ENCODE measurements at regions not wholly inside any gene's neighbourhood (a gene's known extent, or its start where the extent isn't known, plus 50 kb on each side); places are given as distances from the start of the nearest gene placed in this dataset.
A peak's percentile ranks its signal among the peaks of the same experiment; 100 is the strongest.

DNA sequence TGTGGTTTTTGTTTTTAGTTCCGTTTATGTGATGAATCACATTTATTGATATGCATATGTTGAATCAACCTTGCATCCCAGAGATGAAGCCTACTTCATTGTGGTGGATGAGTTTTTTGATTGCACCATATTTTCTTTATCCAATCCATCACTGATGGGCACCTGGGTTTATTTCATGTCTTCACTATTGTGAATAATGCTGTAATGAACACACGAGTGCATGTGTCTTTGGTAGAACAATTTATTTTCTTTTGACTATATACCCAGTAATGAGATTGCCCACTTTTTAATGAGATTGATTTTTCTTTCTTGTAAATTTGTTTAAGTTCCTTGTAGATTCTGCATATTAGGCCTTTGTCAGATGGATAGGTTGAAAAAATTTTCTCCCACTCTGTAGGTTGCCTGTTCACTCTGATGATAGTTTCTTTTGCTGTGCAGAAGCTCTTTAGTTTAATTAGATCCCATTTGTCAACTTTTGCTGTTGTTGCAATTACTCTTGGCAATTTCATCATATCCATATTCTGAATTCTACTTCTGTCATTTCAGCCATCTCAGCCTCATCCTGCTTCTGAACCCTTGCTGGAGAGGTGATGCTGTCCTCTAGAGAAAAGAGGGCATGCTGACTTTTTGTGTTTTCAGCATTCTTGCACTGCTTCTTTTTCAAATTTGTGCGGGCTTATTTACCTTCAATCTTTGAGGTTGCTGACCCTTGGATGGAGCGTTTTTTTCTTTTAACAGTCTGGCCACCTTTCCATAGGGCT lies 96.2 kb upstream of the CTAGE1 start:
- 98% methylated on average over 3 of the region's 4 CpGs for WGBS
- no peak overlapping the region for H2AK5ac ChIP-seq (ENCODE audit: low read length, severe bottlenecking)
- H3K9ac ChIP-seq (ENCODE audit: low read length) = no peak overlapping the region
- no peak overlapping the region for H4K8ac ChIP-seq (ENCODE audit: low read length)
- no peak overlapping the region for H3K4ac ChIP-seq (ENCODE audit: low read depth in 1 of 2, low read length in 2 of 2)
- H3K4me2 ChIP-seq (ENCODE audit: low read length, poor library complexity, severe bottlenecking) = no peak overlapping the region
- no peaks in the 10 kb centered on the region for H3K36me3 ChIP-seq (ENCODE audit: control insufficient read depth in 1 of 2, insufficient read depth in 2 of 2, low read depth in 1 of 2, low read length in 2 of 2)
- no peak overlapping the region for H2AFZ ChIP-seq (ENCODE audit: low read depth, low read length)
- H3K27ac ChIP-seq (ENCODE audit: low read length, poor library complexity, severe bottlenecking) = no peak overlapping the region
- H3K14ac ChIP-seq (ENCODE audit: low read length in 2 of 2) = no peak overlapping the region
- H3K27me3 ChIP-seq (ENCODE audit: control insufficient read depth in 1 of 2, insufficient read depth in 1 of 2, low read length in 2 of 2) = no peaks in the 10 kb centered on the region
- H2BK5ac ChIP-seq (ENCODE audit: low read depth, low read length, poor library complexity, severe bottlenecking) = no peak overlapping the region
- H3K23ac ChIP-seq (ENCODE audit: low read length in 2 of 2) = no peak overlapping the region
- DNase-seq = no peak
- no peak overlapping the region for H3K18ac ChIP-seq (ENCODE audit: low read depth in 1 of 2, low read length in 2 of 2)
- no peaks in the 10 kb centered on the region for H3K4me1 ChIP-seq (ENCODE audit: control insufficient read depth, insufficient read depth, low read depth, low read length)
- H3K9me3 ChIP-seq (ENCODE audit: control insufficient read depth, low read length) = no peaks in the 10 kb centered on the region
- H4K91ac ChIP-seq (ENCODE audit: low read length) = no peak overlapping the region
- peak overlapping the region; percentile 67 for H2BK15ac ChIP-seq (ENCODE audit: low read depth, poor library complexity, severe bottlenecking)
- no peak overlapping the region for H2BK120ac ChIP-seq (ENCODE audit: low read depth, low read length)
- H3K79me1 ChIP-seq (replicated peaks; ENCODE audit: low read length, poor library complexity, severe bottlenecking) = no peaks in the 10 kb centered on the region
- no peak overlapping the region for H3K4me3 ChIP-seq (ENCODE audit: insufficient read depth in 1 of 2, low read depth in 1 of 2, low read length in 2 of 2)
- peak overlapping the region in 1 of 2 experiments; percentile 11 for H2BK12ac ChIP-seq (ENCODE audit: low read length in 2 of 2)

DNA sequence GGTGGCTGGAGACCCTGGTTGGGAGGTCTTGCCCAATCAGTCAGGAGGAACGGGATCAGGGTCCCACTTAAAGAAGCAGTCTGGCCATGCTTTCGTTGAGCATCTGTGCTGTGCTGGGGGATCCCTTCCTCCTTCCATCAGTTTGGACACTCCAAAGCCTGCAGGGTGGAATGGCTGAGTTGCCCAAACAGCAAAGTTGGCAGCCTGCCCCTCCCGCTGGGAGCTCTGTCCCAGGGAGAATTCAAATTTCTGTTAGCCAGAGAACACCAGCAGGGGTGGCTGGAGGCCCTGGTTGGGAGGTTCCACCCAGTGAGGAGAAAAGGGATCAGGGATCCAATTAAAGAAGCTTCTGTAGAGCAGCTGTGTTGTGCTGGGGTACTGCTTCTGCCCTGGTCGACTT lies 96.9 kb upstream of the CTAGE1 start:
- WGBS = 86% methylated on average over 4 of the region's 4 CpGs
- Histone ChIP-seq H2AK5ac (ENCODE audit: low read length, severe bottlenecking) (no peak overlapping the region), H4K91ac (ENCODE audit: low read length) (peak overlapping the region; percentile 75)

DNA sequence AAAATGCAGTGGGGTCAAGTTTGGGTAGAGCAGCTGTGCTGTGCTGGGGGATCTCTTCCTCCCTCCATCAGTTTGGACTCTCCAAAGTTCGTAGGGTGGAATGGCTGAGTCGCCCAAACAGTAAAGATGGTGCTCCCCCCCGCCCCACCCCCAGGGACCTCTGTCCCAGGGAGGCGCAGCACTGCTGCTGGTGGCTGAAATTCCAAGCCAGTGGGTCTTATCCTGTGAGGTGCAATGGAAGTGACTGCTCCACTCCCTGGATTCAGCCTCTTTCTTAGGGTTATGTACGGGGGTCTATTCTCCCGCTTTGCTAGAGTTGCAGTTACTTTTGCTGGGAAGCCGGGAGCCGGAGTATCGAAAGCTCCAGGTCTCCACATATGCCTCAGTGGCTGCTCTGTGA lies 97.5 kb upstream of the CTAGE1 start:
- H2BK5ac ChIP-seq (ENCODE audit: low read depth, low read length, poor library complexity, severe bottlenecking) = no peak overlapping the region
- no peak overlapping the region for H2BK15ac ChIP-seq (ENCODE audit: low read depth, poor library complexity, severe bottlenecking)
- no peak overlapping the region for H3K4me2 ChIP-seq (ENCODE audit: low read length, poor library complexity, severe bottlenecking)
- no peak overlapping the region for H2AFZ ChIP-seq (ENCODE audit: low read depth, low read length)
- no peak overlapping the region for H4K91ac ChIP-seq (ENCODE audit: low read length)
- H3K9ac ChIP-seq (ENCODE audit: low read length) = no peak overlapping the region
- H4K8ac ChIP-seq (ENCODE audit: low read length) = no peak overlapping the region
- no peak overlapping the region for H3K27ac ChIP-seq (ENCODE audit: low read length, poor library complexity, severe bottlenecking)
- H3K79me1 ChIP-seq (replicated peaks; ENCODE audit: low read length, poor library complexity, severe bottlenecking) = no peaks in the 10 kb centered on the region
- H3K18ac ChIP-seq (ENCODE audit: low read depth in 1 of 2, low read length in 2 of 2) = no peak overlapping the region
- H2BK12ac ChIP-seq (ENCODE audit: low read length in 2 of 2) = no peak overlapping the region
- H3K14ac ChIP-seq (ENCODE audit: low read length in 2 of 2) = no peak overlapping the region
- no peak for DNase-seq
- H3K4ac ChIP-seq (ENCODE audit: low read depth in 1 of 2, low read length in 2 of 2) = no peak overlapping the region
- 94% methylated on average over 9 of the region's 9 CpGs for WGBS
- H3K36me3 ChIP-seq (ENCODE audit: control insufficient read depth in 1 of 2, insufficient read depth in 2 of 2, low read depth in 1 of 2, low read length in 2 of 2) = no peaks in the 10 kb centered on the region
- H3K27me3 ChIP-seq (ENCODE audit: control insufficient read depth in 1 of 2, insufficient read depth in 1 of 2, low read length in 2 of 2) = no peaks in the 10 kb centered on the region
- H3K4me1 ChIP-seq (ENCODE audit: control insufficient read depth, insufficient read depth, low read depth, low read length) = no peaks in the 10 kb centered on the region
- no peak overlapping the region for H3K23ac ChIP-seq (ENCODE audit: low read length in 2 of 2)
- no peak overlapping the region for H3K4me3 ChIP-seq (ENCODE audit: insufficient read depth in 1 of 2, low read depth in 1 of 2, low read length in 2 of 2)
- no peaks in the 10 kb centered on the region for H3K9me3 ChIP-seq (ENCODE audit: control insufficient read depth, low read length)
- no peak overlapping the region for H2AK5ac ChIP-seq (ENCODE audit: low read length, severe bottlenecking)
- H2BK120ac ChIP-seq (ENCODE audit: low read depth, low read length) = no peak overlapping the region

More for the DNA sequence above, 96.9 kb upstream of the CTAGE1 start:
- H3K4ac ChIP-seq (ENCODE audit: low read depth in 1 of 2, low read length in 2 of 2) = no peak overlapping the region
- no peaks in the 10 kb centered on the region for H3K79me1 ChIP-seq (replicated peaks; ENCODE audit: low read length, poor library complexity, severe bottlenecking)
- peak overlapping the region in 1 of 2 experiments; percentile 11 for H2BK12ac ChIP-seq (ENCODE audit: low read length in 2 of 2)
- no peaks in the 10 kb centered on the region for H3K27me3 ChIP-seq (ENCODE audit: control insufficient read depth in 1 of 2, insufficient read depth in 1 of 2, low read length in 2 of 2)
- H3K23ac ChIP-seq (ENCODE audit: low read length in 2 of 2) = no peak overlapping the region
- H3K9ac ChIP-seq (ENCODE audit: low read length) = no peak overlapping the region
- DNase-seq = no peak
- no peak overlapping the region for H3K18ac ChIP-seq (ENCODE audit: low read depth in 1 of 2, low read length in 2 of 2)
- no peak overlapping the region for H3K4me2 ChIP-seq (ENCODE audit: low read length, poor library complexity, severe bottlenecking)
- H2BK120ac ChIP-seq (ENCODE audit: low read depth, low read length) = no peak overlapping the region
- H2AFZ ChIP-seq (ENCODE audit: low read depth, low read length) = no peak overlapping the region
- no peak overlapping the region for H3K27ac ChIP-seq (ENCODE audit: low read length, poor library complexity, severe bottlenecking)
- no peaks in the 10 kb centered on the region for H3K9me3 ChIP-seq (ENCODE audit: control insufficient read depth, low read length)
- no peak overlapping the region for H3K14ac ChIP-seq (ENCODE audit: low read length in 2 of 2)
- H3K4me3 ChIP-seq (ENCODE audit: insufficient read depth in 1 of 2, low read depth in 1 of 2, low read length in 2 of 2) = no peak overlapping the region
- no peaks in the 10 kb centered on the region for H3K36me3 ChIP-seq (ENCODE audit: control insufficient read depth in 1 of 2, insufficient read depth in 2 of 2, low read depth in 1 of 2, low read length in 2 of 2)
- no peak overlapping the region for H2BK5ac ChIP-seq (ENCODE audit: low read depth, low read length, poor library complexity, severe bottlenecking)
- H2BK15ac ChIP-seq (ENCODE audit: low read depth, poor library complexity, severe bottlenecking) = peak overlapping the region; percentile 67
- no peak overlapping the region for H4K8ac ChIP-seq (ENCODE audit: low read length)
- no peaks in the 10 kb centered on the region for H3K4me1 ChIP-seq (ENCODE audit: control insufficient read depth, insufficient read depth, low read depth, low read length)

DNA sequence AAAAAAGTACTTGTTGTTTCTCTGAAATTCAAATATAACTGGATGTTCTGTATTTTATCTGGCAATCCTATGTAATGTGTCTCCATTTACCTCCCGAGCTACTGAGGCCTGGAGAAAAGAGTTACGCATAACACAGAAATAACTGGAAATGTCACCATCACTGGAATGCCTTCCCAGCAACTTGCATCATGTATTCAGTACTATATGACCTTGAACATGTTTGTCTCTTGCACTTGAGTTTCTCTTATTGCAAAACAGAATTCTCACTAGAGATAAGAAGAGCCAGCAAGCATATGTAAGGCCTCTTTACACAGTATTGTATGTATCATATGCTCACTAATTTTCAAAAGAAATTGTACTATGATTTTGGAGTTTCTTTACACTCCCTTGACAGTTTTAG lies 99.6 kb upstream of the CTAGE1 start:
- Histone ChIP-seq H3K9me3 (ENCODE audit: control insufficient read depth, low read length) (no peaks in the 10 kb centered on the region), H3K36me3 (ENCODE audit: control insufficient read depth in 1 of 2, insufficient read depth in 2 of 2, low read depth in 1 of 2, low read length in 2 of 2) (no peaks in the 10 kb centered on the region), H2BK120ac (ENCODE audit: low read depth, low read length) (no peak overlapping the region), H3K4me3 (ENCODE audit: insufficient read depth in 1 of 2, low read depth in 1 of 2, low read length in 2 of 2) (no peak overlapping the region), H3K18ac (ENCODE audit: low read depth in 1 of 2, low read length in 2 of 2) (no peak overlapping the region), H3K9ac (ENCODE audit: low read length) (no peak overlapping the region), H2BK12ac (ENCODE audit: low read length in 2 of 2) (no peak overlapping the region), H3K27ac (ENCODE audit: low read length, poor library complexity, severe bottlenecking) (no peak overlapping the region), H2BK15ac (ENCODE audit: low read depth, poor library complexity, severe bottlenecking) (no peak overlapping the region), H3K4me2 (ENCODE audit: low read length, poor library complexity, severe bottlenecking) (no peak overlapping the region), H3K14ac (ENCODE audit: low read length in 2 of 2) (no peak overlapping the region), H3K23ac (ENCODE audit: low read length in 2 of 2) (no peak overlapping the region), H3K79me1 (replicated peaks; ENCODE audit: low read length, poor library complexity, severe bottlenecking) (no peaks in the 10 kb centered on the region), H4K91ac (ENCODE audit: low read length) (no peak overlapping the region), H2AK5ac (ENCODE audit: low read length, severe bottlenecking) (no peak overlapping the region), H3K27me3 (ENCODE audit: control insufficient read depth in 1 of 2, insufficient read depth in 1 of 2, low read length in 2 of 2) (no peaks in the 10 kb centered on the region), H2AFZ (ENCODE audit: low read depth, low read length) (no peak overlapping the region), H2BK5ac (ENCODE audit: low read depth, low read length, poor library complexity, severe bottlenecking) (no peak overlapping the region), H3K4me1 (ENCODE audit: control insufficient read depth, insufficient read depth, low read depth, low read length) (no peaks in the 10 kb centered on the region), H3K4ac (ENCODE audit: low read depth in 1 of 2, low read length in 2 of 2) (no peak overlapping the region), H4K8ac (ENCODE audit: low read length) (no peak overlapping the region)
- peak; percentile 74 for DNase-seq
- WGBS = 100% methylated on average over 2 of the region's 2 CpGs

All from mesenchymal stem cell (in vitro differentiated cells and primary cell).